Left lung (tissue), 4 donors: ENCODE measurements at regions not wholly inside any gene's neighbourhood (a gene's known extent, or its start where the extent isn't known, plus 50 kb on each side); places are given as distances from the start of the nearest gene placed in this dataset.

Source experiments
- ATAC-seq: fragments of 200-7000 bp; cut with Tn5 transposase; one replicate; pipeline ENCODE4 v1.9.1; 2020; ENCODE audit warnings: moderate library complexity
- DNase-seq, 4 donors: peaks; one replicate each; pipeline ENCODE4 v3.0.0-alpha.2; 2013 to 2020
- H3K27ac ChIP-seq, 2 donors: fragments of 200-600 bp; sonication (generic) in 1 of 2; one replicate each; pipeline versions ENCODE4 v1.5.0 to v1.8.0; 2020 to 2021
- H3K27me3 ChIP-seq, 2 donors: fragments of 200-600 bp; sonication (generic) in 1 of 2; one replicate each; pipeline versions ENCODE4 v1.5.0 to v1.8.0; 2020 to 2021
- H3K36me3 ChIP-seq, 2 donors: fragments of 200-600 bp; sonication (generic) in 1 of 2; one replicate each; pipeline versions ENCODE4 v1.5.0 to v1.8.0; 2020 to 2021
- H3K4me1 ChIP-seq, 2 donors: fragments of 200-600 bp; one replicate each; pipeline ENCODE4 v1.8.0; 2021
- H3K4me3 ChIP-seq, 2 donors: fragments of 200-600 bp; sonication (generic) in 1 of 2; one replicate each; pipeline versions ENCODE4 v1.5.0 to v1.8.0; 2020 to 2021; ENCODE audit warnings: mild to moderate bottlenecking in 1 of 2
- H3K9me3 ChIP-seq, 2 donors: fragments of 200-600 bp; sonication (generic) in 1 of 2; one replicate each; pipeline versions ENCODE4 v1.5.0 to v1.8.0; 2020 to 2021
- intact Hi-C, 2 donors: fragments of 100-400 bp; cut with DNase I; formaldehyde crosslinking; loops; one replicate each; pipeline versions ENCODE4 v1.11.2 to v1.14.2; 2022
- TF ChIP-seq, protein P1 (sequence below), 2 donors: fragments of 200-600 bp; sonication (generic) in 1 of 2; IDR thresholded peaks; one replicate each; pipeline versions ENCODE4 v1.5.0 to v1.8.0; 2021; ENCODE audit warnings: antibody characterized with exemption in 2 of 2
- donor health status: DM: no; HTN: yes; CAD: no.
- donor health status: DM: no; HTN: no; CAD: no.

DNA sequence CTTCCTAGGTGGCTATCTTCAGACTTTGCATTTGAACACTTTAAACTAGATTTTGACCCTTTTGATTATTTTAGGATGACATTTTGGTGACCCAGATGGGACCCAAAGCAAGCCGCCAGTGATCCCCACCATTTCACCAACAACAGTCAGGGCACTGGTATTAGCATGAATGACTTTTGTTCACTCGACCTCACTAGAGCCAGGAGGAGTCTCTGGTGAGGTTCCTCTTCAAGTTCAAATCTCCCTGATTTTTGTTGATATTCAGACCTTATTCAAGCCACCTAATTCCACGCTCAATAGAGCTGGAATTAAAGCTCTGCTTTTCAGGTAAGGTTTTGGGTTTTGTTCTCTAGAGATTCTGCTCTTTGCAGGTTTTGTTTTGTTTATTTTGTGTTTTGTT lies 202.3 kb downstream of the MREG start:
- ATAC-seq (no peak), DNase-seq (no peak)
- Histone ChIP-seq H3K27me3 (no peaks in the 10 kb centered on the region), H3K36me3 (no peaks in the 10 kb centered on the region), H3K4me1 (peaks cover 0 to 9% of the 10 kb centered on the region in 2 donors), H3K9me3 (no peaks in the 10 kb centered on the region), H3K4me3 (no peak overlapping the region), H3K27ac (no peak overlapping the region)
- TF ChIP-seq, protein P1, sequence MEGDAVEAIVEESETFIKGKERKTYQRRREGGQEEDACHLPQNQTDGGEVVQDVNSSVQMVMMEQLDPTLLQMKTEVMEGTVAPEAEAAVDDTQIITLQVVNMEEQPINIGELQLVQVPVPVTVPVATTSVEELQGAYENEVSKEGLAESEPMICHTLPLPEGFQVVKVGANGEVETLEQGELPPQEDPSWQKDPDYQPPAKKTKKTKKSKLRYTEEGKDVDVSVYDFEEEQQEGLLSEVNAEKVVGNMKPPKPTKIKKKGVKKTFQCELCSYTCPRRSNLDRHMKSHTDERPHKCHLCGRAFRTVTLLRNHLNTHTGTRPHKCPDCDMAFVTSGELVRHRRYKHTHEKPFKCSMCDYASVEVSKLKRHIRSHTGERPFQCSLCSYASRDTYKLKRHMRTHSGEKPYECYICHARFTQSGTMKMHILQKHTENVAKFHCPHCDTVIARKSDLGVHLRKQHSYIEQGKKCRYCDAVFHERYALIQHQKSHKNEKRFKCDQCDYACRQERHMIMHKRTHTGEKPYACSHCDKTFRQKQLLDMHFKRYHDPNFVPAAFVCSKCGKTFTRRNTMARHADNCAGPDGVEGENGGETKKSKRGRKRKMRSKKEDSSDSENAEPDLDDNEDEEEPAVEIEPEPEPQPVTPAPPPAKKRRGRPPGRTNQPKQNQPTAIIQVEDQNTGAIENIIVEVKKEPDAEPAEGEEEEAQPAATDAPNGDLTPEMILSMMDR (IDR thresholded peaks at IDR 0.05) = no peak
- intact Hi-C loops = no loop called here

DNA sequence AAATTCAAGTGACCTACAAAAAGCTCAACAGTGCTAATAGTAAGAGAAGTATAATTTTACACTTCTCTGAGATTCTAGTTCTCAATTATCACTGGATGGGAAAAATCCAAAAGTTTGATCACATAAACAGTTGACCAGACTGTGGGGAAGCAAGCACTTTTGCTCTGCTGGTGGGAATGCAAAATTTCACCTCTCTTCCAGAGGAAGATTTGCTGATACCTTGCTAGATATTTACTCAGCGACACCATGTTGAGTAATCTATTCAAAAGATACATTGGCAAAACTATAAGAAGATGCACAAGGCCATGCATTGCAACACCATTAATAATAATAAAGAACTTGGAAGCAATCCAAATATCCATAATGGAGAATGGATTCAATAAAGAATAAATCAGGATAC lies 204.4 kb downstream of the MREG start:
- intact Hi-C loops = no loop called here
- ATAC-seq = no peak
- Histone ChIP-seq H3K27ac (no peak overlapping the region), H3K4me1 (peaks cover 0 to 9% of the 10 kb centered on the region in 2 donors), H3K36me3 (no peaks in the 10 kb centered on the region), H3K4me3 (no peak overlapping the region), H3K27me3 (no peaks in the 10 kb centered on the region), H3K9me3 (no peaks in the 10 kb centered on the region)
- no peak for DNase-seq
- TF ChIP-seq, protein P1 (IDR thresholded peaks at IDR 0.05) = no peak

DNA sequence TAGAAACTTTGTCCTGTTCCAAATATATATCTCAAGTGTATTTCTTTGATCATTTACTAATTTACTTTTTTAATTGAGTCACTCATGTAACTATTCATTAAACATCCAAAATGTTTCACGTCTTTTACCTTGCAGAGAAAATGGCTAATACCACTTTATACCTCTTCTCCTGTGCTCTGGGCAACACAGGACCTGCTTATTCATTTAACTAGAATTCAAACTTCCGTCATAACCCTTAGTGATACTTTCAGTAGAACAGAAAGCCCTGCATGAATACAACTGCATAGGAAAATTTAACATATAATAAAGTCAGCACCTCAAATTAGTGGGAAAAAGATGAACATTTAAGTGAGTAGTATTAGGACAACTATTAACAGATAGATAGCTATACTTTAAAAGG lies 205.2 kb downstream of the MREG start:
- ATAC-seq = no peak
- intact Hi-C loops = no loop called here

DNA sequence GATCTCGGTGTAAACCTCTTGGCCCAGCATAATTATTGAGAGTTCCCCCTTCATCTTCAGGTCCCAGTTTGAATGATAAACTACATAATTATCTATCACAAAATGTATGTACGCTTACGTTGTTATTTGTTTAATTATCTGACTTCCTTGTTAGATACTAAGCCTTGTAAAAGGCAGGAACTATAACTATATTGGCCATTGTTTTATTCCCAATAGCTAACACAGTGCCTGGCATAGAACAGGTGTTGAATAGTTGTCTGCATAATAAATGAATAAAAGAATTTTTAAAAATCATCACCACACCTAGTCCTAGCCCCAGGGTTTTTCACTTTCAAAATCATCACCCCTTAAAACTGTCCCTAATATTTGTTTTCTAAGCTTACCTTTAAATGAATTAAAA lies 207.9 kb downstream of the MREG start:
- ATAC-seq (no peak), DNase-seq (no peak)
- Histone ChIP-seq H3K27me3 (no peaks in the 10 kb centered on the region), H3K36me3 (no peaks in the 10 kb centered on the region), H3K4me3 (no peak overlapping the region), H3K9me3 (peaks cover 0 to 6% of the 10 kb centered on the region in 2 donors), H3K4me1 (no peaks in the 10 kb centered on the region), H3K27ac (no peak overlapping the region)
- TF ChIP-seq, protein P1 (IDR thresholded peaks at IDR 0.05) = no peak
- intact Hi-C loops = no loop called here

More for the DNA sequence above, 205.2 kb downstream of the MREG start:
- TF ChIP-seq, protein P1 (IDR thresholded peaks at IDR 0.05) = no peak
- H3K36me3 ChIP-seq = no peaks in the 10 kb centered on the region
- no peak overlapping the region for H3K27ac ChIP-seq
- peaks cover 0 to 9% of the 10 kb centered on the region in 2 donors for H3K4me1 ChIP-seq
- H3K9me3 ChIP-seq = no peaks in the 10 kb centered on the region
- H3K27me3 ChIP-seq = no peaks in the 10 kb centered on the region
- no peak for DNase-seq
- no peak overlapping the region for H3K4me3 ChIP-seq

DNA sequence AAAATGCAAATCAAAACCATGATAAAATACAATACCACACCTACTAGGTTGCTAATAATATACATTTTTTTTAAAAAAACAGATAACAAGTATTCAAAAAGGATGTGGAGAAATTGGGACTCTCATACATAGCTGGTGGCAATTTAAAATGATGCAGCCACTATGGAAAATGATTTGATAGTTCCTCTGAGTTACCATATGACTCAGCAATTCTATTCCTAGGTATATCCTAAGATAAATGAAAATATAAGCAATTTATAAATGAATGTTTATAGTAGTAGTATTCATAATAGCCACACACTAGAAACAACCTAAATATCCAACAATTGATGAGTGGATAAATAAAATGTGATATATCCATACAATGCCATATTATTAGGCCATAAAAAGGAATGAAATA lies 210.2 kb downstream of the MREG start:
- no peak for ATAC-seq

More for the DNA sequence above, 210.2 kb downstream of the MREG start:
- no peaks in the 10 kb centered on the region for H3K4me1 ChIP-seq
- TF ChIP-seq, protein P1 (IDR thresholded peaks at IDR 0.05) = no peak
- intact Hi-C loops = no loop called here
- no peak overlapping the region for H3K27ac ChIP-seq
- no peaks in the 10 kb centered on the region for H3K36me3 ChIP-seq
- peaks cover 0 to 6% of the 10 kb centered on the region in 2 donors for H3K9me3 ChIP-seq
- no peak for DNase-seq
- no peak overlapping the region for H3K4me3 ChIP-seq
- no peaks in the 10 kb centered on the region for H3K27me3 ChIP-seq
